Glomerular visceral epithelial cell (primary cell): ENCODE measurements at regions not wholly inside any gene's neighbourhood (a gene's known extent, or its start where the extent isn't known, plus 50 kb on each side); places are given as distances from the start of the nearest gene placed in this dataset.
"Not testable (repeated sequence)": the region's sequence is repeated elsewhere in the genome, so short reads cannot be mapped to it uniquely, and the experiment has no call there.

ENCODE experiments used
- DNase-seq: peaks from one replicate; pipeline ENCODE4 v3.0.0-alpha.2; 2016; ENCODE audit errors: extremely low spot score

DNA sequence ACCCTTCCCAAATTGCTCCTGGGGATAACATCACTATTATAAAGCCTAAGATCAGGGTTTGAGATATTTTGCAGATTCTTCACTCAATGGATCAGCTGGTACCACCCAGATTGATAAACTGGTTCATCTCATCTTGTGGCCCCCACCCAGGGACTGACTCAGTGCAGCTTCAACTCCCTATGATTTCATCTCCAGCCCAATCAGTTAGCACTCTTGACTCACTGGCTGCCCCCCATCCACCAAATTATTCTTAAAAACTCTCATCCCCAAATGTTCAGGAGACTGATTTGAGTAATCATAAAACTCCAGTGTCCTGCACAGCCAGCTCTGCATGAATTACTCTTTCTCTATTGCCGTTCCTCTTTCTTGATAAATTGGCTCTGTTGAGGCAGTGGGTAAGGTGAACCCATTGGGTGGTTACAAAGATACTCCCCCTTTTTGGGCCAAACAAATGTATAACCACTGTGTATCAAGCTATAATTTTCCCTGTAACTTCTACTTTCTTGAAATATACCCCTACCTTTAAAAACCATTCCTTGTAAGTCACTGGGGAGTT is 263.3 kb upstream of the IL12B start:
- DNase-seq, result no peak

DNA sequence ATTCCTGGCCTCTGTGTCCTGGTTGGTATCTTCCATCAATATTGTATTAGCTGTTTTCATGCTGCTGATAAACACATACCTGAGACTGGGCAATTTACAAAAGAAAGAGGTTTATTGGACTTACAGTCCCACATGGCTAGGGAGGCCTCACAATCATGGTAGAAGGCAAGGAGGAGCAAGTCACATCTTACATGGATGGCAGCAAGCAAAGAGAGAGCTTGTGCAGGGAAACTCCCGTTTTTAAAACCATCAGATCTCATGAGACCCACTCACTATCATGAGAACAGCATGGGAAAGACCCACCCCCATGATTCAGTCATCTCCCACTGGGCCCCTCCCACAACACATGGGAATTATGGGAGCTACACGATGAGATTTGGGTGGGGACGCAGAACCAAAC is 265.3 kb upstream of the IL12B start:
- DNase-seq, result not testable (repeated sequence)

DNA sequence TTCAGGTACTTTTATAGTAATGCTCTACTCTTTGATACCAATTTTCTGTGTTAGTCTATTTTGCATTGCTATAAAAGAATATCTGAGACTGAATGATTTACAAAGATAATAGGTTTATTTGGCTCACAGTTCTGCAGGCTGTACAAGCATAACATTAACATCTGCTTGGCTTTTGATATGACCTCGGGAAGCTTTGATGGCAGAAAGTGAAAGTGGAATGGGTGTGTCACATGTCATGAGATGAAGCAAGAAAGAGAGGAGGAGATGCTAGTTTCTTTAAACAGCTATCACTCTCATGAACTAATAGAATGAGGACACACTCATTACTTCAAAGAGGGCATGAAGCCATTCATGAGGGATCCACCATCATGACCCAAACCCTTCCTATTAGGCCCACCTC is 270.9 kb upstream of the IL12B start:
- no peak for DNase-seq

DNA sequence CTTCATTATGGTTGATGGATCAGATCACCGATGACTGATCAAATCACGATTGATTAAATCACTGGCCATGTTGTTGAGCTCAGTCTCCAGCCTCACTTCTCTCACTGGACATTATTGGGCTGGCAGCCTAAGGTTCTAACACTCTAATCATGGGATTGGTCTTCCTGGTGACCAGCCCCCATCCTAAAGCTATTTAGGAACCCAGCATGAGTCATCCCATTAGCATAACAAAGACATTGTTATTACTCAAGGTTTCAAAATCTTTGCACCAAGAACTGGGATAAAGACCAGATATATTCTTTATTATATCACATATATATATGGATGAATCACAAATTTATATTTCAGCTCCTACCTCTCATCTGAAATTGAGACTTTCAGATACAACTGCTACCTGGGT is 272.1 kb upstream of the IL12B start:
- no peak for DNase-seq

DNA sequence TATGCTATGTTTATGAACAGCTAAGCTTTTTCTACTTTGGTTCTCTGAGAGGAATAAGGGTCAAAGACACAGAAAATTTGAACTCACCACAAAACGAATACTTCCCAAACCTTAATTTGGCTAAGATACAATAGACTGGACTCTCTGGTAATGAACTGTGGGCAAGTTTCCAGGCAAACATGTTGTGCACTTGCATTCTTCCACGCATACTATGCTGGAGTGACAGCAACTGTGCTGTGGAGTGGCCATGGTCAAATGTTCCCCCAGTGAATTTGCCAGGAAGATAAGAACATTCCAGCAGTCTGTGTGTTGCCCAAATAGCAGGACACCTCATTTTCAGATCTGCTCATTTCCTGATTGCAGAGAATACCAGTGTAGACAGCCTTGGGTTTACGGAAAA is 275.3 kb upstream of the IL12B start:
- DNase-seq, result no peak

DNA sequence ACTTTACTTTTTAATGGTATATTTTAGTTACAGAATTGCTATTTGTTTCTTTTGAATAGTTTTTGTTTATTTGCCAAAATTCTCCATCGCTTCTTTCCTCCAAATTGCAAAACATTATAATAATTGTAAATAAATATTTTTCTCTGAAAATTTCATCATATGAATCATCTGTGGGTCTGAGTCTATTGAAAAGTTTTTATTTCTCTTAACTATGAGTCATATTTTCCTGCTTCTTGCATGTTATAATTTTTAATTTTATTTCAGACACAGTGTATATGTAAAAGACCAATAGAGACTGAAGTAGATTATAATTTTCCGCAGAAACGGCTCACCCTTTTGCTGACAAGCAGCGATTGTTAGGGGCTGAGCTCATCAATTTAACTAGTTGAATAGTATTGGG is 279.1 kb upstream of the IL12B start:
- DNase-seq, result no peak

DNA sequence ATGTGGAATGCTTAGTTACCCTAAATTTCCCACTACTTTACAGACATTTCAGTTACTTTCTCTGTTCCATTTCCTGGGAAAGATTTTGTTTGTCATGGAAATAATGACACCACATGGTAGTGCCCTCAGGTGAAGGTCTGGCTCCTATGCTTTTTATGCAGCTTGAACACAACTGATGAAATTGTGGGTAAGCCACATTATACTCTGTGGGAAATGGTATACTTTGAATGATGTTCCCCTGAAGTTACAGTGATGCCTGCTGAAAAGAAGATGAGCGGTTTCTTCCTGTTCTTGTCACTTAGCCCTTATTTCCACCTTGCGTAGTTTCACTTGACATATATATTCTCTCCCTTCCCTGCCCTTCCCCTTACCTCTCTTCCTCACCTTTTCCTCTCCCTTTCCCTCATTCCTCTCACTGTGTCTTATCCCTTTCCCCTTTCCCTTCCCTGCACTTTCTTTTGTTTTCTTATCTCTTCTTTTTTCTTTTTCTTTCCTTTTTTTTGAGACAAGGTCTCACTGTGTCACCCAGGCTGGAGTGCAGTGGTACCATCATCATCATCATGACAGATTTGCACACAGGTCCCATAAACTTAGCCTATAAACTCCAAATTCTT is 280.8 kb upstream of the IL12B start:
- no peak for DNase-seq

DNA sequence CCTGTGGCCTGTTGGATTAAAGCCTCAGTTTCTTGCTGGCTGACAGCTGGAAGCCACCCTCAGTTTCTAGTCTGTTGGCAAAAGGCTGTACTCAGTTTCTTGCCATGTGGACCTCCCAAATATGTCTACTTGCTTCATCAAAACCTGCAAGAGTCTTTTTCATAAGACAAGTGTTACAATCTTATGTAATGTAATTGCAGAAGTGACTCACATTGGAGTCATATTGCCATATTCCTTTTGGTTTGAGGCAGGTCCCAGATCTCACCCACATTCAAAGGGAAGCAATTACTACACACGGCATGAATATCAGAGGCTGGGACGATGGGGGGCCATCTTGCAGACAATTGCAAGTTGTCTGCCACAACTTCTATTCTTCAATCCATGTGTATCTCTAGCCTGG is 286.7 kb upstream of the IL12B start:
- DNase-seq, result no peak

DNA sequence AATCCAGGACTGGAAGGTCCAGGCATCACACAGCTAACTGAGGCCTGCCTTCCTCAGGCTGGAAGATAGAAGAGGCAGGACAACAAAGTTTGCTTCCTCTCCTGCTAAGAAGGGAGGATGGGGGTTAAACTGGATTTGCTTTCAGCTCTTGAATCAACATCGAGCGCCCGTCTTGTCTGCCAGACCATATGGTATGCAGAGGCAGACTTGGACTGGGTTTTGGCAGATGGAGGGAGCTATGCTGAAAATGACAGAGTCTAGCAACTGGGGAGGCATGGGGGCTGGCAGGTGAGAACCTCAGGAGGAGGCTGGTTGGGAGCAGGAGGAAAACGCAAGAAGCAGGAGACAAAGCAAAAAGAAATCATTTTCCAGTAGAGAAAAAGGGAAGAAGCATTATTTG is 289.5 kb upstream of the IL12B start:
- DNase-seq, result no peak

DNA sequence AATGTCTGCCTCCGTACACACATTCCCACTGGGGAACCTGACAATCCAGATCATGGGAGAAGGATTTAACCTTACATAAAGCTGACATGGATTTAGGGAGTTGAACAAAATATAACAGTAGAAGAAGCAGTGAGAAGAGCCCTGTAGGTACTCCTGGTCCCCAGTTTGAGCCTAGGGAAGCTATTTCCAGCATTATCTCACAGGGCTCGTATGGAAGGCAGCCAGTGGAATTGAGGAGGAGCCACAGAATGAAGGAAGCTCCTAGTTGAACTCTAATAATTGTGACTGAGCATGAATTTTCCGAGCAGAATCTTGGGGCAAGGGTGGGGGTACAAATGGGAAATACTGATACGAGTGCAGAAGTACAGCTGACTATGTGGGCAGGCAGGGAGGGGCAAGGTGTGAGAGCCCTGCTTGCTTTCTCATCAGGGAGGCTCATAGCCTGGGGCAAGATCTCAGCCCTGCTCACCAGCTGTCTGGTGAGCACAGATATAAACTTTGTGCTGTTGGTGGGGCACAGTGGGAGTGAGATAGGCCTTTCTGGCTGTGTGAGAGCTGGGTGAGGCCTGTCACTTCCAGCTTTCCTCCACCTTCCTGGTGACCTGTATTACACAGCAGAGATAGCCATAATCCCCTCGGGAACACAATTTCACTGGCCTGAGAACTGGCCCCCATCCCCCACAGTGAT is 290.7 kb upstream of the IL12B start:
- no peak for DNase-seq

DNA sequence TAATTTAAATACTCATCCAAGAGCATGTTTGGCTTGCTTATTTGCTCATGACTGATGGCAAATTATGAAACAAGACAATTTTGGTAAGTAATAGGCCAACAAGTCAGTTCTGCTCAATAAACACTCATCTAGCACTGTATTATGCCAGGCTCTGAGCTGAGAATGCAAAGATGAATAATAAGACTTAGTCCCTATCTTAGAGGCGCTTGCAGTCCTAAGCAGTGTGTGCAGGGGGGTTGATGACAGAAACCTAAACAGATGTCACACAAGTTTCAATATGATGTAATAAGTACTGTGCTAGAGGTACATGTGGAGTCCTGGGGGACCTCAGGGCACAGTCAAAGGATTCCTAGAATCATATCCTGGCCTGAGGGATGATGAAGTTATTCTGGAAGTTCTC is 287.6 kb upstream of the ADRA1B start:
- DNase-seq, result no peak

DNA sequence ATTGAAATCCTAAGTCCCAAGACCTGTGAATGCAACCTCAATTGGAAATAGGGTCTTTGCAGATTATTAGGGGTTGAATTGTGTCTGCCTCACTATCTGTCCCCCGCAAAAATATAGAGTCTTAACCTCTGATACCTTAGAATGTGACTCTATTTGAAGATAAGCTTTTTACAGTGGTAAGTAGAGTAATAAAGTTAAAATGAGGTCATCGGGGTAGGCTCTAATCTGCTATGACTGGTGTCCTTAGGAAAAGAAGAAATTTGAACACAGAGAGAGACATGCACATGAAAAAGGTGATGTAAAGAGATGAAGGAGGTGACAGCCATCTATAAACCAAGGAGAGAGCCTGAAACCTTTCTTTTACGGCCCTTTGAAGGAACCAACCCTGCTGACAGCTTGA is 287.1 kb upstream of the ADRA1B start:
- DNase-seq, result no peak

DNA sequence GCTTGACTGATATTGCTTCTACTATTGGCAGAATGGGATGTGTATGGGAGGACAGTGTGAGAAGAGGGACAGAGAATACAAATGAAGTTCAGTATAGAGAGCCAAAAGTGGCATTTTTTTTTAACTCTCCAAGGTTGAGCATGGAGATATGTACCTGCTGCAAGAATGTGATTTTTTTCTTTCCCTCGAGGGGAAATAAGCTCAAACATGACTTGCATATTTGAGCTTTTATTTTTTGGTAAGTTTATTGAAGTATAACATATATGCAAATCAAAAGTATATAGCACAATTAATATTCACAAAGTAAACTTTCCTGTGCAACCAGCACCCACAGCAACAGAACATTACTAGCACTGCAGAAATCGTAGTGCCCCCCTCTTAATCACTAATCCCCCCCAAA is 285.7 kb upstream of the ADRA1B start:
- no peak for DNase-seq

DNA sequence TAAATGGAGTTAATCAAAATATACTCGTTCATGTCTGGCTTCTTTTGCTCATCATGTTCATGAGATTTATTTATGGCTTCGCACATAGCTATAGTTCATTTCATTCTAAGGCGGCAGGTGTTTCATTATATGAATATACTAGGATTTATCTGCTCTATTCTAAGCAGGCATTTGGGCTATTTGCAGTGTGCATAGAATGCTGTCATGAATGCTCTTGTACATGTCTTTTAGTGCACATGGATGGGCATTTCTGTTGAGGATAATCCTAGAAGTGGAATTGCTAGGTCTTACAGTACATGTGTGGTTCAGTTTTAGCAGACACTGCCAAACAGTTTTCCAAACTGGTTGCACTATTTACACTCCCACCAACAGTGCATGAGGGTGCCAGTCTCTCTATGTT is 285.3 kb upstream of the ADRA1B start:
- no peak for DNase-seq

DNA sequence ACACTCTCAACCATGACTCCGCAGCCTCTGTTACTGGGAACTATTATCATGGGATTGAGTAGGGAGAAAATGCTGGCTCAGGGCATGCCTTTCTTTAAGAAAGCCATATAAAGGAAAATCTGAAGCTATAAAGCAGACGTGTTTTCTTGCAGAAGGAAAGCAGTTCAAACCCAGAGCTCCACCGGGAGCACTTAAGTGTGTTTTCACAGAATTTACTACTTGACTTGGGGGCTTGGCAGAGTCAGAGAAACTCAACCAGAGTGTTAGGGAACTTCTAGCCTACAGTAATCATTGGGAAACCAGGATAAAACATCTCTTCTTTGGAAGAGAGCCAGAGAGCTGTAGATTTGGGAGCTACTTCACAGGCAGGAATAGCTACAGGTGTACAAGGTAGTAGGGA is 283.4 kb upstream of the ADRA1B start:
- no peak for DNase-seq

DNA sequence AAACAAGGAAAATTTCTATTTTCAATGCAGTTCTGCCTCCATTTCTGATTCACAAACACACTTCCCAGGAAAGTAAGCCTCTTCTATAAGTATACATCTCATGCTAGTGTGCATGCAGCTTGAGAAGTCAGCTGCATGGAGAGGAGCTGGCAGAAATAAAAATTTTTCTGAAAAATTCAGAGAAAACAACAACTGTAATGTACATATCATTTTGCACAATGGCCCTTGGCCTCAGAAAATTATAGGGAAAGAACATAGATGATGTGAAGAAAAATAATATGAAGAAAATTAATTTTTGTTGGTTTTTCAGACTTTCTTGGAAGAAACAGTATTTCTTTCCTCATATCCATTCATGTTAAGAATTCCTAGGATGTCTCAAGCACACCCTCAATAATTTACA is 277.8 kb upstream of the ADRA1B start:
- DNase-seq, result no peak

DNA sequence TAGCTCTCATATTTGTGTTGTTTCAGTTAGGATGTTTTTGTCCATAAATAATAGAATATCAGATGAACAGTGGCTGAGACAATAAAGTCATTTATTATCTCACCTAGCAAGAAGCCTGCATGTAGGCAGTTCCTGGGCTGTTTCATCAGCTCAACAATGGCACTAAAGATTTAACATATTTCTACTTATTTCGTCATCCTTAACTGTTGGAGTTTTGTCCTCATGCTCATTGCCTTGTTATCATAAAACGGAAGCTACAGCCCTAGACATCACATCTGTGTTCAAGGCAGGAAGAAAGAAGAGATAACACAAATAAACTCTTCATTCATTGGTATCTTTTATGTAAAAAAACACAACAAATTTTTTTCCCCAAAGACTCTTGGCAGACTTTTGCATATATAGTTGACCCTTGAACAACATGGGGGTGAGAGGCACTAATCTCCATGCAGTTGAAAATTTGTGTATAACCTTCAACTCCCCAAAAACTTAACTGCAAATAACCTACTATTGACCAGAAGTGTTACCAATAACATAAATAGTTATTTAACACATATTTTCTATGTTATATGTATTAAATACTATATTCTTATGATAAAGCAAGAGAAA is 277.2 kb upstream of the ADRA1B start:
- no peak for DNase-seq

DNA sequence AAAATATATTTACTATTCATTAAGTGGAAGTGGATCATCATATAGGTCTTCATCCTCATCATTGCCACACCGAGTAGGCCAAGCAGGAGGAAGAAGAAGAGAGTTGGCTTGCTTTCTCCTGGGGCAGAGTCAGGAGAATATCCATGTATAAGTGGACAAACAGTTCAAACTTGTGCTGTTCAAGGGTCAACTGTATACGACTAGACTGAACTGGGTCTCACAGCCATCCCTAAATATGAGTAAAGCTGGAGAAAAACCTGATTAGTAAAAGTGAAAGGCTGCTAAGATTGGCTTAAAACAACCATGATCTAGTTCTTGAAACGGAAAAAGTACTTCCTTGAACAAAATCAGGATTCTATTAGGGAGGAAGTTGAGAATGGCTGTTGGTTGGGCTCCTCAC is 276.7 kb upstream of the ADRA1B start:
- no peak for DNase-seq

DNA sequence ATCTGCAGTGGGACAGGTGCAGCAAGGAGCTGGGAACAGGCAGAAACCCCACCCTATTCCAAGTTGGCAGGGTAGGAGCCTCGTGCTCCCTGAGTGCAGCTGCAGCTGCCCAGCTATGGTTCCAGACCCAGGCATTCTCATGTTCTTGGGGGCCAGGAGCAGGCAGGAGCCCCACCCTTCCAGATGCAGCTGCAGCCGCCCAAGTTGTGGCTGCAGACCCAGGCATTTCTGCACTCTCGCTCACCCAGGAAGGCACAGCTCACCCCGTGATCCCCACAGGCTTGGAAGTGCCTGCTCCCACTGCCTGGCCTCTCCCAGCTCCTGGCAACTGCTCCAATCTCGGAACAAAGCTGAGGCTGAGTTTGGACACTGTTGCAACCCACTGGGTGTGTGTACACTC is 275.8 kb upstream of the ADRA1B start:
- no peak for DNase-seq

DNA sequence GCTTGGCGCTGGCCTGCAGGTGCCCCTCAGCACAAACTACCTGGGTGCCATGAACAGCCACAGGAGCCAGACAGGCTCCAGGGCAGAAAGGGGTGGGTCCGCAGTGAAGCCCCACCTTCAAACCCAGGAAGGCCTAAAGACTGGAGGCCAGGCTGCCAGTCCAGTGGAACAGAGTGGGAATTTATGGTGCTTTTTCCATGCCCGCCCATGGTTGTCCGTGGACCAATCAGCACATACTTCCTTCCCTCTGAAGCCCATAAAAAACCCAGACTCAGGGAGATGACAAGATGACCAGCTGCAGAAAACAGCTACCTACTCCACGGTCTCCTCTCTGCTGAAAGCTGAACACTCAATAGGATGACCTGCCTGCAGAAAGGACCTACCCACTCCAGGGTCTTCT is 275.4 kb upstream of the ADRA1B start:
- DNase-seq, result no peak

DNA sequence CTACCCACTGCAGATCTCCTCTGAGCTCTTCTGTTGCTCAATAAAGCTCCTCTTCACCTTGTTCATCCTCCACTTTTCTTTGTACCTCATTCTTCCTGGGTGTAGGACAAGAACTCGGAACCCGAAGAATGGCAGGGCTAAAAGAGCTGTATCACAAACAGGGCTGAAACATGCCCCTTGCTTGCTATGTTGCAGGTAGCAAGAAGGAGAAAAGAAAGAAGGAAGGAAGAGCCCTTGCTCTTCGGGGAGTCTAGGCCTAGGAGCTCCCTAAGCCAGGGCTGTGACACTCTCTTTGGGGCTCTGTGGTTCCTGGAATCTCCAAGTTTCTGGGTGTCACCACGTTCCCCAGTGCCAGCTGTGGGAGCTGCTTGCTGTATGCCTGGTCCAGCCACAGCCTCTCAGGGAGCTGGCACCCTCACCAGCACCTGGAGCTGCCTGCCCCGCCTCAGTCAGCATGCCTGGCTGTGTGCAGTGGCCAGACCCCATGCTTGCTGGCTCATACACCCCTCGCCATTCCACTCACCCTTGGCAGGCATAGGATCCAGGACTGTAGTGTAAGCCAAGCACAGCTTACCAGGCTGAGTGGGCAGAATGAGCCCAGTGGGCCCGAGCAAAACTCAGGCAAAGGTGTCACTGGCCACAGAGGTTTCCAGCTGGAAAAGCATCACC is 274.8 kb upstream of the ADRA1B start:
- DNase-seq, result no peak

DNA sequence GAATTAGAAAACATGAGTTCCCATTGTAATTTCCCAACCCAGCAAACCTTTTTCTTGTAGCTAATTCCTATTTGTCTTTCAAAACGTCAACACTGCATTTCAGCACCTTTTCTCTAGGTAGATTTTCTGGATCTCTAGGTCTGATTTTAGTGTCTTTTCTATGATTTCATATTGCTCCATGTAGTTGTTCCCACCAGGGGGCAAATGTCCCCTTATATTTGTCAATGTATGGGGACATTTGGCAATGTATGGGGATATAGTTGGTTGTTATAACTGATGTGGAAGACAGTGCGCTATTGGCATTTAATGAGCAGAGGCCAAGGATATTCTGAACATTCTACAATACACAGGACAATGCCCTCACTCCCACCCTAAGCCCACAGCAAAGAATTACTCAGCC is 273.9 kb upstream of the ADRA1B start:
- DNase-seq, result no peak

DNA sequence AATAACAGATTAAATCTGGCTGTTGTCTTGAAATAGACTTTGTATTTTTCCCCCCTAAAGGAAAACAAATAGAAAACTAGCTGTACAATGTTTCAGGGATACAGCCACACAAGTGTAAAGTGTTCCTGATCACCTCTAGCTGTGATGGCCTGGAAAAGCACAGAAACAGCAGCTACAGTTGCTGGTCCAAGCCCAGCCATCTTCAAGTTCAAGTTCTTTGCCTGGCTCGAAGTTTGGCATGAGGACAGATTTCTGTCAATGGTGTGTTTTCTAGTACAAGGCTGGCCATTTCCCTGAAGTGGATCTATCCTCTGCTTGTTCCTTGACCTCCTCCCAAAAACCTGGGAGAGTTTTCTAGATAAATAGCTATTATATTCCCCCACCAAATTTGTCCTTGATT is 272.2 kb upstream of the ADRA1B start:
- no peak for DNase-seq
